NCI-H128 (cell line): ENCODE measurements at regions not wholly inside any gene's neighbourhood (a gene's known extent, or its start where the extent isn't known, plus 50 kb on each side); places are given as distances from the start of the nearest gene placed in this dataset.

Experiments
- DNase-seq: peaks from one replicate; lab custom pipeline; 2025; ENCODE audit not compliant: unreplicated experiment; lab: John Stamatoyannopoulos, UW

DNA sequence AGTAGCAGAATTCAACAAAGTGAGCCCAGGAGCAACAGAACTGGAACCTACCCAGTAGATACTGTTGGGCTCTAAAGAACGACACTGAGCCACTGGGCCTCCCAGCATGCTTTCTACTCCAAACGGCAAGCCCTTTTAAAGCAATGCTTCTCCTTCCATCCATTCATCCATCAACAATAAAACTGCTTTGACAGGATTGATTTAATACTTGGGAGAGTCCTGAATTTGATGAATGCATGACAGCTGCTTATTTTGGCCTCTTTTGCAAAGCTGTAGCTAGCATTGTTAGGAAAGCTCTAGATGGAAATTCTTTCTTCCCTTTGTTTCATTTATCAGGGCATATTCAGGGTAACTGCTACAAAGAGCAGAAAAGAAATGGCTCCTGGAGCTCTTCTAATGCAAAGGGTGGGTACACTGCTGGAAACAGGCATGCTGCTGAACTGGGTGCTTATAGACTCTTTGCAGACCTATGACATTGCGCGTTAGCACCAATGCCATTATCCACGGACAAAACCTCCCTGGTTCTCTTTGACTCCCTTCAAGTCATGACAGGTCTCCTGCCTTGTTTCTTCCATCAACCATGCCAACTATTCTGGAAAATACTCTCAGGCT, 138.4 kb upstream of the HNRNPA3 start:
- DNase-seq, result no peak

DNA sequence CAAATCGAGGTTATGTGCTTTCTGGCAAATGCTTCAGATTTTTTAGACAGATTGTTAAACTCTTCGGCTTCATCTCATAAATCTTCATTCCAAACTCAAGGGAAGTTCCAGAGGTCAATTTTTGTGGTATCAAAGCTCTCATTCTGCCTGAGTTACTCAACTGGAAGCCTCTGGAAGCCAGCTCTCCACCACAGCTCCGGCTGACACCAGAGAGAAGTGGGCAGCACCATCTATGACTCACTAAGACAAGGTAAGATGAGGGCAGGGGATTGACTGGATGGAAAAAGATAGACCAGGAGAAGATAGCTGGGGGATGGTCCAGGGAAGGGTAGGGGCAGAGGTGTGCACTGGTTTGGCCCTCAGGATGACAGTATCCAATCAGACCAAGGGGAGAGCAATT, 137.3 kb upstream of the HNRNPA3 start:
- no peak for DNase-seq

GRCh38 chr2:177076636-177077179, 135.9 kb upstream of the HNRNPA3 start:
- no peak for DNase-seq

- no peak for DNase-seq
Observed at GRCh38 chr2:177077778-177078177, 134.8 kb upstream of the HNRNPA3 start.

DNA sequence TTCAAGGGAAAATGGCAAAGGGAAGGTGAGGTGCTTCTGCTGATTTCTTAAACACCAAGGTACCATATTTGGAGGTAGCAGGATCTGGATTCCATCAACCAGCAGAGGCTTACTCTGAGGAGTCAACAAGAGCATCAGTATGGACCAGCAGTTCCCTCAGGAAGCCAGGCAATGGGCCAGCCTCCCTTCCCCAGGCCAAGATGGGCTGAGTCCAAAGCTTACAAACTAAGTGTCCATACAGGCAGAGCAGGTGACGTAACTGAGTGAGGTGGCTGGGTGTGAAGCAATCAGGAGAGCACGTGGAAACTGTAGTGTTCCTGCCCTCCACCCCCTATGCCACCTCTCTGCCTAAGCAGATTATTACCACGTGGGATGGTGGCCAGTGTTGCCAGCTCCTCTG, 134.2 kb upstream of the HNRNPA3 start:
- DNase-seq, result no peak

DNA sequence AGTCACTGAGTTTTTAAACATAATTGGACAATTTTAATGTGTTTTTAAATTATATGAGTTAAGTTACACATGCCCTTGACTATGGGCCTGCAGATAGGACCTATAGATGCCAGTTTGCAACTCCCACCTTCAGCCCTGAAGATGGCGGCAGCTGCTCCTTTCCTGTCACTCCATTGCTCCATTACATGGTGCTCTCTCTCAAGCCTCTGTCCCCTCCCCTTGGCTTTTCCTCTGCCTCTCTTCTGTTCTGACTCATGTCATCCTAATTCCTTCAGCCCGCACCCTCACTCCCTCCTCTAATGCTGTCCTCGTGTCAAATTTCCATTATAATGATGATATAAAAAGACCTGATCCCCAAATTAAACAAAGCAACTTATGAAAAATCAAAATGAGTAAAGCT, 133.7 kb upstream of the HNRNPA3 start:
- no peak for DNase-seq

DNA sequence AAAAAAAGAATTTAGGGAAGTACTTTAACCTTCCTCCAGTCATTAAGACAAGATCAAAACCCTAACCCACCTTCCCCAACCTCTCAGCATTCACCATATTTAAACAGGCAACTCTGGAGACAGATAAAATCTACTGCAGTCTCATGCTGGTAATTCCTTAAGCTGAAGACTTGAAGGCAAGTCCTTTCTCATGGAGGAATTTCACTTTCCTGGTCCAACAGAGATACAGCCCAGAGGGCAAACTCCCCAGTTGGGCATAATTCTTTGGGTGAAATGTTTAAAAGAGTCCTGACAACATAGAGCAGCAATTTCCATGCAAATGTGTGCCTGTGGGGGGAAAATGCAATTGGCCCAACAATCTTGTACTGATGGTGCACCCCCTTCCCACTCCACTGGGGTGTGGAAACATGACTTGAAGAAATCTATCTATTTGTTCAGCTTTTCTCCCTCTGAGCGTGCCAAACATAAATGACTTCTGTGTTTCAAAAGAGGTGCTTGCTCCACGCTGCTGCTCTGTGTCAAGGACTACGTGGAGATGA, 131.8 kb upstream of the HNRNPA3 start:
- no peak for DNase-seq

DNA sequence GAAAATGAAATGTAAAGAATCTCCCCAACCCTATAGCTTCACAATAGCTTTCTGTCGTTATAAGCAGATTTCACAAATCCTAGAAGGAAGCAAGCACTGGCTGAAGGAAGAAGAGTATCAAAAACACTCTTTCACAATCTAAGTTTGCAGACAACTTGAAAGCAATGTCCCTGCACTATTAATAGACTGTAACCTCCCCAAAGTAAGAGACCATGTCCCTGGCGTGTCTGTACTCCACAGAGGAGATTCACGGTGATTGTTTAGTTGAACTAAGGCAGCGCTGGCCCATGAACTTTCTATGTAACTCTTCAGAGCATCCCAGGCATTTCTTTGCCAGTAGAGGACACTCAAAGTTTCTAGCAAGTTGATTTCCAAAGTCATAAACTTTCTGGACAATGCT, 128.0 kb upstream of the HNRNPA3 start:
- no peak for DNase-seq

DNA sequence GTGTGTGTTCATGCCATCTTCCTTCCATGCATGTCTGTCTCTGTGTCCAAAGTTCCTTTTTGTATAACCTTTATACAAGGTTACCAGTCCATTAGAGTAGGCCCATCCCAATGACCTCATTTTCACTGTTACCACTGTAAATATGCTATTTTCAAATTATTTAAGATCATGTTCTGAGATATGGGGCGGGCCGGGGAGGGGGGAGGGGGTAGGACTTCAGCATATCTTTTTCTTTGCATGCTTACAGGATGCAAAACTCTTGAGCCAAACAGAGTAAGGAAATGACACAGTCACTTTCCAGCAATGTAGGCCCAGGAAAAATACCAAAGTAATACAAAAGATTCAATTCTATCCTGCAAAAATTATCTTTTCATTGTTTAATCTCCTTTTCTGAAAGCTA, 124.1 kb upstream of the HNRNPA3 start:
- no peak for DNase-seq

DNA sequence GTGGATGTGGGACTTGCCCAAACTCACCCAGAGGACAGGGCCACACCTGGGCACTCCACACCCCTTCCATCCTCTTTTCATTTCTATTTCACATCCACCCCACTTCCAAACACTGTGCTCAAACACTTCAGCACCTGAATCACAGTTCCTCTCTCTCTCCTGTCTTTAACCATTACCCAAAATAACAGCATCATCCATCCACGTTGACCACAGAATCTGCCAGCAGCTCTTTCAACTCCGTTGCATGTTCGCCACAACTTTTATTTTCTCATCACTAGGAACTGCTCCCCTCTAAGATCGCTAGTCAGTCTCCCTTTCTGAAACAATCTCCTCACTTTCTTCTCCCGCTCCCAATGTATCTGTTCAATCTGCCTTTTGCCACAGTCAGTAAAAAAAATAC, 121.6 kb upstream of the HNRNPA3 start:
- no peak for DNase-seq

GRCh38 chr2:177093371-177093770, 119.2 kb upstream of the HNRNPA3 start:
- no peak for DNase-seq

DNA sequence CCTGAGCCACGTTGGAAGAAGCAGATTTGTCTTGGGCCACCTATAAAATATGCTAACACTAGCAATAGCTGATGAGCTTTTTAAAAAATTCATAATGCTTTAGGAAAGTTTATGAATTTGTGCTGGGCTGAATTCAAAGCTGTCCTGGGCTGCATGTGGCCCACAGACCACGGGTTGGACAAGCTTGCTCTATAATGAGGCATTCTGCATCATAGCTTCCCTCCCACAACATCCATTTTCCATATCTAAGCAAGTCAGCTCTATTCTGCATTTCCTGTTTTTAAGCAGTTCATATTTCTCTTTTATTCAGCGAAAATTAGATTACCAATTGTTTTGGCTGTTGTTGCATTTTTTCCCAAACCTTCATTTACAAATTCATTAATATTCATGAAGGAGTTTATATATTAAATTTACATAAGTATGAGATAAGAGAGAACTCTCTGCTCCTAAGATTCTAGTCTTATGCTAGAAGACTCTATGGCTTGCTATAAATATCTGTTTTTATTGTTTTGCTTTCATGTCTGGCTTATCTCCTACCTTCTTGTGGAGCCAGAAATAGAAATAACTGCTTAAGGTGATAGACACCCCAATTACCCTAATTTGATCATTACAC, 114.5 kb upstream of the HNRNPA3 start:
- no peak for DNase-seq

DNA sequence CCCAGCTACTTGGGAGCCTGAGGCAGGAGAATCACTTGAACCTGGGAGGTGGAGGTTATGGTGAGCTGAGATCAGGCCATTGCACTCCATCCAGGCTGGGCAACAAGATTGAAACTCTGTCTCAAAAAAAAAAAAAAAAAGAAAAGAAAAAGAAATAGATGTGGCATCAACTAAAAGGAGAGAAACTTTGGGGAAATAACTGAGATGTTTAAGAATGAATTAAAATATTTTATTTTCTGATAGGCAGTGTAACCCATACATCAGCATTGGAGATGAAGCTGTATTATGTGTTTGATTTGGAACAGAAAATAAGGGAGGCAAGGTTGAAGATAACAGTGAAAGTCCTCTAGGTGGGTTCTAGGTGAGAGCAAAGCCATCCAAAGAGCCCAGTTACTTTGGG, 110.7 kb upstream of the HNRNPA3 start:
- no peak for DNase-seq

DNA sequence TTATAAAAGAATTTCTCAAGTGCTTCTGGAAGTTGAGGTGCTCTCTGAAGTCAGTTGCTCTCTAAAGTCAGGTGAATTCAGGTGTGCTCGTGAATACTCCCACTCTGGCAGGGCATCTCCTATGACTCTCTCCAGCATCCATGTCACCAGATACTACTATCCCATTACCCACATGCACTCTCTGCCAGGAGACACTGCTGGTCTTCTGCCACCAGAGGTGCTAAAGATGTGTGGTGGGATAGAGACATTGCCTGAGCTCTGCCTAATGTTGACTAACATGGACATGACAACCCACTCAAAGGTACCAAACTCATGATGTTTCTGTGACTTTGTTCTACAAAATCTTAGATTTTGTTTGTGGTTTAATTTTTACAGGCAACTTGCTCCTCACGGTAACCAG, 106.4 kb upstream of the HNRNPA3 start:
- no peak for DNase-seq

- no peak for DNase-seq
Observed at GRCh38 chr2:177108890-177109289, 103.7 kb upstream of the HNRNPA3 start.

DNA sequence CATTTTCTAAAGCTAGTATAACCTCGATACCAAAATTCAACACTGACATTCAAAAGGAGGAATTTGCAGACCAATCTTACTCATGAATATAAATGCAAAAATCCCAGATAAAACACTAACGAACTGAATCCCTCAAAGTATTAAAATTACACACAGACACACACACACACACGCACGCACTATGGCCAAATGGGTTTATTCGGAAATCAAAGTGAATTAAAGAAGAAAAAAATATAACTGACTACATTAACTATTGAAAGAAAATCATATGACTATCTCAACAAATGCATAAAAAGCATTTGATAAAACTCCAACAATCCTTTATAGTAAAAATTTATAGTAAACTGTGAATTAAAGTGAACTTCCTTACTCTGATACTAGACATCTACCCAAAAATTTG, 97.9 kb upstream of the HNRNPA3 start:
- DNase-seq, result no peak

- DNase-seq, result no peak
Observed at GRCh38 chr2:177117755-177118154, 94.8 kb upstream of the HNRNPA3 start.

- DNase-seq, result no peak
Observed at GRCh38 chr2:177118636-177119035, 94.0 kb upstream of the HNRNPA3 start.

- DNase-seq, result no peak
Observed at GRCh38 chr2:177119099-177119498, 93.5 kb upstream of the HNRNPA3 start.

- DNase-seq, result no peak
Observed at GRCh38 chr2:177123048-177123447, 89.5 kb upstream of the HNRNPA3 start.

DNA sequence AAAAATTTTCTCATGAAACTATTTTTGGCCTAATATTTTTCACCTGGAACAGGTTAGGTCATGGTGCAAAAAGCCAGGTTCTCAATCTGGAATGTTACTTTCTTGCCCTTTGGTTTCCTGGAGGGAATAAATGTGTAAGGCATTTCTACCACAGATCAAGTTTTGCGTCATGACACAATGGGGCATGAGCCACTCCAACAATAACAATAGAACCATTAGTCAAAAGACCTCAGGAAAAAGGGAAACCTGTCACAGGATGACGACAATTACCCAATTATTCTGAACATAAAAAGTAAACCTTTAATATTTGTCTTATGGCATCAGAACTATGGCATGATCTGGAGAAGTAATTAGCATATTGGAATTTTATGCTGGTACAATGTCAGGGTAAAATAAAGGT, 88.2 kb upstream of the HNRNPA3 start:
- no peak for DNase-seq

GRCh38 chr2:177127821-177128220, 84.8 kb upstream of the HNRNPA3 start:
- DNase-seq, result no peak

- DNase-seq, result no peak
Observed at GRCh38 chr2:177129610-177130009, 83.0 kb upstream of the HNRNPA3 start.
